HepG2 (cell line): ENCODE measurements at regions not wholly inside any gene's neighbourhood (a gene's known extent, or its start where the extent isn't known, plus 50 kb on each side); places are given as distances from the start of the nearest gene placed in this dataset.

ENCODE experiments used
- DMAP1 ChIP-seq: IDR thresholded peaks from 2 replicates; pipeline ENCODE4 v1.6.1; 2016
- EP300 ChIP-seq, 3 experiments: sonication (generic) in 1 of 3; formaldehyde crosslinking in 1 of 3; IDR thresholded peaks; 2 replicates each; pipeline versions ENCODE4 v1.5.1 to v1.6.1; 2011 to 2020; ENCODE audit warnings: low read depth in 2 of 3, low read length in 2 of 3, borderline replicate concordance in 1 of 3, improper control_type of control experiment in 1 of 3, mild to moderate bottlenecking in 1 of 3, missing genetic modification reagents in 1 of 3, moderate library complexity in 1 of 3
- HOXA7 ChIP-seq: sonication (generic); formaldehyde crosslinking; IDR thresholded peaks from 2 replicates; pipeline ENCODE4 v1.8.1; 2022; ENCODE audit warnings: mild to moderate bottlenecking, missing genetic modification reagents, moderate library complexity
- NR2F6 ChIP-seq, 2 experiments: IDR thresholded peaks; 2 replicates each; pipeline ENCODE4 v1.6.1; 2016; ENCODE audit warnings: antibody characterized with exemption in 1 of 2, mild to moderate bottlenecking in 1 of 2
- SMARCC2 ChIP-seq: fragments of 450-650 bp; IDR thresholded peaks from 2 replicates; pipeline ENCODE4 v1.6.1; 2017; ENCODE audit warnings: antibody characterized with exemption, mild to moderate bottlenecking
- SRY ChIP-seq: sonication (generic); formaldehyde crosslinking; IDR thresholded peaks from 2 replicates; pipeline ENCODE4 v1.8.0; 2022; ENCODE audit warnings: mild to moderate bottlenecking, missing genetic modification reagents
- ZFP41 ChIP-seq: sonication (generic); formaldehyde crosslinking; IDR thresholded peaks from 2 replicates; pipeline ENCODE4 v1.4.0; 2020; ENCODE audit warnings: mild to moderate bottlenecking, missing genetic modification reagents, borderline replicate concordance
- ZNF205 ChIP-seq: IDR thresholded peaks from 2 replicates; pipeline ENCODE4 v1.6.1; 2018; ENCODE audit warnings: missing biosample characterization, missing genetic modification reagents
- ZNF253 ChIP-seq: sonication (generic); formaldehyde crosslinking; IDR thresholded peaks from 2 replicates; pipeline ENCODE4 v1.8.0; 2022; ENCODE audit warnings: mild to moderate bottlenecking, missing genetic modification reagents, borderline replicate concordance
- ZNF34 ChIP-seq: sonication (generic); formaldehyde crosslinking; IDR thresholded peaks from 2 replicates; pipeline ENCODE4 v1.4.0; 2020; ENCODE audit warnings: mild to moderate bottlenecking, missing genetic modification reagents, borderline replicate concordance
- ZNF530 ChIP-seq: sonication (generic); formaldehyde crosslinking; IDR thresholded peaks from 2 replicates; pipeline ENCODE4 v1.5.0; 2020; ENCODE audit warnings: low read depth, mild to moderate bottlenecking, missing genetic modification reagents
- ZNF709 ChIP-seq: sonication (generic); formaldehyde crosslinking; IDR thresholded peaks from 2 replicates; pipeline ENCODE4 v1.5.0; 2020; ENCODE audit warnings: mild to moderate bottlenecking, missing genetic modification reagents
- TF ChIP-seq, protein P1 (sequence below): IDR thresholded peaks from 2 replicates; pipeline ENCODE4 v1.6.1; 2016; ENCODE audit warnings: low read depth, borderline replicate concordance
- TF ChIP-seq, protein P2 (sequence below): sonication (generic); formaldehyde crosslinking; IDR thresholded peaks from 2 replicates; pipeline ENCODE4 v1.4.0; 2020; ENCODE audit warnings: mild to moderate bottlenecking, missing genetic modification reagents, borderline replicate concordance
- TF ChIP-seq, protein P3 (sequence below): sonication (generic); formaldehyde crosslinking; IDR thresholded peaks from 2 replicates; pipeline ENCODE4 v1.5.1; 2020; ENCODE audit warnings: mild to moderate bottlenecking, moderate library complexity, missing genetic modification reagents
- TF ChIP-seq, protein P4 (sequence below): sonication (generic); formaldehyde crosslinking; IDR thresholded peaks from 2 replicates; pipeline ENCODE4 v1.5.0; 2020; ENCODE audit warnings: mild to moderate bottlenecking, missing genetic modification reagents, moderate library complexity
- TF ChIP-seq, protein P5 (sequence below): sonication (generic); formaldehyde crosslinking; IDR thresholded peaks from 2 replicates; pipeline ENCODE4 v1.5.0; 2020; ENCODE audit warnings: mild to moderate bottlenecking, missing genetic modification reagents

DNA sequence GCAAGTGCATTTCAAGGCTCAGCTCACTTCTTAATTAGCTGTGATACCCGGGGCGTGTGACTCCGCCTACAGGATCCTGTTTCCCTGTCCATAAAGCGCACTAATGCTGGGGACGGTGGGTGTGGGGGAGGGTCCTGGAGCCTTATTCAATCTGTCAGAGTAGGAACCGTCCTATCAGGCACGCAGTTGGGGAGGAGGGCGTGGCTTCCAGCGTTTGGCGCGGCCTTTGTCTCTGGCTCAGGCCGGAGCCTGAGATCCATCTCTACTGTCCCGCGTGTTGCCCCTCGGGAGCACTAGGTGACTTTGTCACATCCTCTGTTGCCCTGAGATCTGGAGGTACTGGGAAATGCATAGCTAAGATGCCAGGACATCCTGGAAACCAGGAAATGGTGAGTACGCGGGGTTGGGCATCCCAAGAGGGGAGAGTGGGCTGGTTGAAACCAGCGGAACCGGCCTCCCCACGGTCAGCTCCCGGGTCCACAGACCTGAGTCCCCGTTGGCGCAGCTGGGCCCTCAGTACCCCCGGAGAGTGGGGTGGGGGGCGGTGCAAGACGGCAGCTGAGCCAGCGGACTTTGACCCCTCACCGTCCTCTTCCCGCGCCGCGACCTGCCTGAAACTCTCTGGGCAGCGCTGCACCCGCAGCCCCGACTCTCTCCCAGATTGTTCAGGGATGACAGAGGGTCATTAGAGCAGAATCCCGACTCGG is 104.4 kb upstream of the ZNF92 start (continued):
- TF ChIP-seq NR2F6 (IDR thresholded peaks at IDR 0.05) (no peak), NR2F6 (CRISPR knock-in tag; IDR thresholded peaks at IDR 0.05) (no peak), ZNF34 (CRISPR knock-in tag) (no peak), ZNF205 (no peak), HOXA7 (CRISPR knock-in tag) (no peak), ZNF253 (CRISPR knock-in tag) (no peak), ZNF709 (CRISPR knock-in tag) (no peak), ZFP41 (CRISPR knock-in tag) (peak; percentile 80; the same call in 1 of the 2 replicates), SMARCC2 (no peak), EP300 (IDR thresholded peaks at IDR 0.05; ENCODE audit: low read depth in 2 of 2, low read length in 2 of 2) (no peak), EP300 (CRISPR knock-in tag; IDR thresholded peaks at IDR 0.05; ENCODE audit: borderline replicate concordance) (no peak), DMAP1 (CRISPR knock-in tag) (peak; percentile 72; the same call in 1 of the 2 replicates), SRY (peak; percentile 86; the same call in 1 of the 2 replicates), ZNF530 (CRISPR knock-in tag) (no peak)
- TF ChIP-seq, protein P1, sequence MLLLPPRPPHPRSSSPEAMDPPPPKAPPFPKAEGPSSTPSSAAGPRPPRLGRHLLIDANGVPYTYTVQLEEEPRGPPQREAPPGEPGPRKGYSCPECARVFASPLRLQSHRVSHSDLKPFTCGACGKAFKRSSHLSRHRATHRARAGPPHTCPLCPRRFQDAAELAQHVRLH (CRISPR knock-in tag) = no peak
- TF ChIP-seq, protein P2, sequence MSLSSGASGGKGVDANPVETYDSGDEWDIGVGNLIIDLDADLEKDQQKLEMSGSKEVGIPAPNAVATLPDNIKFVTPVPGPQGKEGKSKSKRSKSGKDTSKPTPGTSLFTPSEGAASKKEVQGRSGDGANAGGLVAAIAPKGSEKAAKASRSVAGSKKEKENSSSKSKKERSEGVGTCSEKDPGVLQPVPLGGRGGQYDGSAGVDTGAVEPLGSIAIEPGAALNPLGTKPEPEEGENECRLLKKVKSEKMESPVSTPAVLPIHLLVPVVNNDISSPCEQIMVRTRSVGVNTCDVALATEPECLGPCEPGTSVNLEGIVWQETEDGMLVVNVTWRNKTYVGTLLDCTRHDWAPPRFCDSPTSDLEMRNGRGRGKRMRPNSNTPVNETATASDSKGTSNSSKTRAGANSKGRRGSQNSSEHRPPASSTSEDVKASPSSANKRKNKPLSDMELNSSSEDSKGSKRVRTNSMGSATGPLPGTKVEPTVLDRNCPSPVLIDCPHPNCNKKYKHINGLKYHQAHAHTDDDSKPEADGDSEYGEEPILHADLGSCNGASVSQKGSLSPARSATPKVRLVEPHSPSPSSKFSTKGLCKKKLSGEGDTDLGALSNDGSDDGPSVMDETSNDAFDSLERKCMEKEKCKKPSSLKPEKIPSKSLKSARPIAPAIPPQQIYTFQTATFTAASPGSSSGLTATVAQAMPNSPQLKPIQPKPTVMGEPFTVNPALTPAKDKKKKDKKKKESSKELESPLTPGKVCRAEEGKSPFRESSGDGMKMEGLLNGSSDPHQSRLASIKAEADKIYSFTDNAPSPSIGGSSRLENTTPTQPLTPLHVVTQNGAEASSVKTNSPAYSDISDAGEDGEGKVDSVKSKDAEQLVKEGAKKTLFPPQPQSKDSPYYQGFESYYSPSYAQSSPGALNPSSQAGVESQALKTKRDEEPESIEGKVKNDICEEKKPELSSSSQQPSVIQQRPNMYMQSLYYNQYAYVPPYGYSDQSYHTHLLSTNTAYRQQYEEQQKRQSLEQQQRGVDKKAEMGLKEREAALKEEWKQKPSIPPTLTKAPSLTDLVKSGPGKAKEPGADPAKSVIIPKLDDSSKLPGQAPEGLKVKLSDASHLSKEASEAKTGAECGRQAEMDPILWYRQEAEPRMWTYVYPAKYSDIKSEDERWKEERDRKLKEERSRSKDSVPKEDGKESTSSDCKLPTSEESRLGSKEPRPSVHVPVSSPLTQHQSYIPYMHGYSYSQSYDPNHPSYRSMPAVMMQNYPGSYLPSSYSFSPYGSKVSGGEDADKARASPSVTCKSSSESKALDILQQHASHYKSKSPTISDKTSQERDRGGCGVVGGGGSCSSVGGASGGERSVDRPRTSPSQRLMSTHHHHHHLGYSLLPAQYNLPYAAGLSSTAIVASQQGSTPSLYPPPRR (CRISPR knock-in tag) = no peak
- TF ChIP-seq, protein P3, sequence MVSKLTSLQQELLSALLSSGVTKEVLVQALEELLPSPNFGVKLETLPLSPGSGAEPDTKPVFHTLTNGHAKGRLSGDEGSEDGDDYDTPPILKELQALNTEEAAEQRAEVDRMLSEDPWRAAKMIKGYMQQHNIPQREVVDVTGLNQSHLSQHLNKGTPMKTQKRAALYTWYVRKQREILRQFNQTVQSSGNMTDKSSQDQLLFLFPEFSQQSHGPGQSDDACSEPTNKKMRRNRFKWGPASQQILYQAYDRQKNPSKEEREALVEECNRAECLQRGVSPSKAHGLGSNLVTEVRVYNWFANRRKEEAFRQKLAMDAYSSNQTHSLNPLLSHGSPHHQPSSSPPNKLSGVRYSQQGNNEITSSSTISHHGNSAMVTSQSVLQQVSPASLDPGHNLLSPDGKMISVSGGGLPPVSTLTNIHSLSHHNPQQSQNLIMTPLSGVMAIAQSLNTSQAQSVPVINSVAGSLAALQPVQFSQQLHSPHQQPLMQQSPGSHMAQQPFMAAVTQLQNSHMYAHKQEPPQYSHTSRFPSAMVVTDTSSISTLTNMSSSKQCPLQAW (CRISPR knock-in tag) = 0 out of 2 replicates have a peak, but pooled peaks have one; percentile 33
- TF ChIP-seq, protein P4, sequence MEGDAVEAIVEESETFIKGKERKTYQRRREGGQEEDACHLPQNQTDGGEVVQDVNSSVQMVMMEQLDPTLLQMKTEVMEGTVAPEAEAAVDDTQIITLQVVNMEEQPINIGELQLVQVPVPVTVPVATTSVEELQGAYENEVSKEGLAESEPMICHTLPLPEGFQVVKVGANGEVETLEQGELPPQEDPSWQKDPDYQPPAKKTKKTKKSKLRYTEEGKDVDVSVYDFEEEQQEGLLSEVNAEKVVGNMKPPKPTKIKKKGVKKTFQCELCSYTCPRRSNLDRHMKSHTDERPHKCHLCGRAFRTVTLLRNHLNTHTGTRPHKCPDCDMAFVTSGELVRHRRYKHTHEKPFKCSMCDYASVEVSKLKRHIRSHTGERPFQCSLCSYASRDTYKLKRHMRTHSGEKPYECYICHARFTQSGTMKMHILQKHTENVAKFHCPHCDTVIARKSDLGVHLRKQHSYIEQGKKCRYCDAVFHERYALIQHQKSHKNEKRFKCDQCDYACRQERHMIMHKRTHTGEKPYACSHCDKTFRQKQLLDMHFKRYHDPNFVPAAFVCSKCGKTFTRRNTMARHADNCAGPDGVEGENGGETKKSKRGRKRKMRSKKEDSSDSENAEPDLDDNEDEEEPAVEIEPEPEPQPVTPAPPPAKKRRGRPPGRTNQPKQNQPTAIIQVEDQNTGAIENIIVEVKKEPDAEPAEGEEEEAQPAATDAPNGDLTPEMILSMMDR (CRISPR knock-in tag) = no peak
- TF ChIP-seq, protein P5, sequence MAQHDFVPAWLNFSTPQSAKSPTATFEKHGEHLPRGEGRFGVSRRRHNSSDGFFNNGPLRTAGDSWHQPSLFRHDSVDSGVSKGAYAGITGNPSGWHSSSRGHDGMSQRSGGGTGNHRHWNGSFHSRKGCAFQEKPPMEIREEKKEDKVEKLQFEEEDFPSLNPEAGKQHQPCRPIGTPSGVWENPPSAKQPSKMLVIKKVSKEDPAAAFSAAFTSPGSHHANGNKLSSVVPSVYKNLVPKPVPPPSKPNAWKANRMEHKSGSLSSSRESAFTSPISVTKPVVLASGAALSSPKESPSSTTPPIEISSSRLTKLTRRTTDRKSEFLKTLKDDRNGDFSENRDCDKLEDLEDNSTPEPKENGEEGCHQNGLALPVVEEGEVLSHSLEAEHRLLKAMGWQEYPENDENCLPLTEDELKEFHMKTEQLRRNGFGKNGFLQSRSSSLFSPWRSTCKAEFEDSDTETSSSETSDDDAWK (CRISPR knock-in tag) = no peak
